ENCODE measurements at regions not wholly inside any gene's neighbourhood (a gene's known extent, or its start where the extent isn't known, plus 50 kb on each side); places are given as distances from the start of the nearest gene placed in this dataset.

- TF ChIP-seq CTCF (IDR thresholded peaks at IDR 0.05) = no peak
- no peak for TF ChIP-seq EZH2 (IDR thresholded peaks at IDR 0.05)
These were observed 231.3 kb upstream of the FAT1 start for GRCh38 chr4:186954956-186955355.

Measured in neural progenitor cell (in vitro differentiated cells).